T-helper 17 cell (primary cell): ENCODE measurements at regions not wholly inside any gene's neighbourhood (a gene's known extent, or its start where the extent isn't known, plus 50 kb on each side); places are given as distances from the start of the nearest gene placed in this dataset.

Experiments used
- ATAC-seq: fragments of 150-1000 bp; cut with Tn5 transposase; 2 replicates; pipeline ENCODE4 v1.10.0; 2021; ENCODE audit warnings: mild to moderate bottlenecking, moderate library complexity
- DNase-seq, 3 donors: peaks; one replicate each; pipeline versions ENCODE4 v3.0.0 to v3.0.0-alpha.2; 2020 to 2021
- H3K9me3 ChIP-seq: one replicate; pipeline ENCODE4 v1.7.0; 2013; ENCODE audit warnings: low read length, mild to moderate bottlenecking; ENCODE audit not compliant: control insufficient read depth, poor library complexity, severe bottlenecking
- H3K27ac Mint-ChIP-seq: one replicate; pipeline ENCODE4 v1.8.0; 2022; ENCODE audit warnings: mild to moderate bottlenecking, moderate library complexity, mixed read lengths
- H3K27me3 Mint-ChIP-seq: one replicate; pipeline ENCODE4 v1.8.0; 2022; ENCODE audit warnings: mixed read lengths
- H3K36me3 Mint-ChIP-seq: one replicate; pipeline ENCODE4 v1.8.0; 2022; ENCODE audit warnings: low read depth, mixed read lengths
- H3K4me1 Mint-ChIP-seq: one replicate; pipeline ENCODE4 v1.8.0; 2022; ENCODE audit warnings: mild to moderate bottlenecking, mixed read lengths
- H3K4me3 Mint-ChIP-seq: one replicate; pipeline ENCODE4 v1.8.0; 2022; ENCODE audit warnings: mild to moderate bottlenecking, moderate library complexity, mixed read lengths

DNA sequence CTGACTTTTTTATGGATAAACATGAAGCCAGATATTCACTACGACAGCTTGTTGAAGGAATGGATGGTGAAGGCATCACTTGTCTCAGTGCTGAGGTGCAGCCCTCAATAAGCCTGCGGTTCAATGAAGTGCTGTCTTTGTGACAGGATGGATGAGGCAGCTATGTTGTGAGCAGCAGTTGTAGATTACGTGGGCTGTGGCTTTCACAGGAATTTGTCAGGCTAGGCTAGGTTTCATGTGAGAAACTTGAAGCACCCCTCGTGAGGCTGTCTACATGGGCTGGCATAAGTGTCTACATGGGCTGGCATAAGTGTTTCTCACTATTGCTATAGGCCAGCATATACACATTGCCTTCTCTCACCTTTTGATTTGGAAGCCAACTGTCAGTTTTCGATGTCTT is 1050.0 kb downstream of the ADGRL3 start:
- ATAC-seq (no peak), DNase-seq (no peak)
- Mint-ChIP-seq H3K27me3 (no peaks in the 10 kb centered on the region), H3K36me3 (no peaks in the 10 kb centered on the region), H3K4me3 (no peak overlapping the region), H3K27ac (no peak overlapping the region), H3K4me1 (no peaks in the 10 kb centered on the region)
- H3K9me3 ChIP-seq: no peaks in the 10 kb centered on the region

DNA sequence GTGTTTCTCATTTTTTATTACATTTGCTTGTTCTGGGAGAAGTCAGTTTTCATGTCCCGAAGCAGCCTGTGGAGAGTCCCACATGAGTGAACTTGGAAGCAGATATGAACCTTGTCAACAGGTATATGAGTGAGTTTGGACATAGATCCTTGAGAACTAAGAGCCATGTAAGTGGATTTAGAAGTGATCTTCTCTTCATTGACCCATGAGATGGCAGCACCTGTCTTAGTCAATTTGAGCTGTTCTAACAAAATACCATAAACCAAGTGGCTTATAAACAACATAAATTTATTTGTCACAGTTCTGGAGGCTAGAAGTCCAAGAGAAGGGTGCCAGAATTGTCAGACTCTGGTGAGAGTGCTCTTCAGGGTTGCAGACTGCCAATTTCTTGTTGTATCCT is 1043.8 kb downstream of the ADGRL3 start:
- Mint-ChIP-seq H3K4me3 (no peak overlapping the region), H3K4me1 (no peaks in the 10 kb centered on the region), H3K27ac (no peak overlapping the region), H3K27me3 (no peaks in the 10 kb centered on the region), H3K36me3 (no peaks in the 10 kb centered on the region)
- H3K9me3 ChIP-seq: no peaks in the 10 kb centered on the region
- no peak for ATAC-seq
- DNase-seq: no peak

DNA sequence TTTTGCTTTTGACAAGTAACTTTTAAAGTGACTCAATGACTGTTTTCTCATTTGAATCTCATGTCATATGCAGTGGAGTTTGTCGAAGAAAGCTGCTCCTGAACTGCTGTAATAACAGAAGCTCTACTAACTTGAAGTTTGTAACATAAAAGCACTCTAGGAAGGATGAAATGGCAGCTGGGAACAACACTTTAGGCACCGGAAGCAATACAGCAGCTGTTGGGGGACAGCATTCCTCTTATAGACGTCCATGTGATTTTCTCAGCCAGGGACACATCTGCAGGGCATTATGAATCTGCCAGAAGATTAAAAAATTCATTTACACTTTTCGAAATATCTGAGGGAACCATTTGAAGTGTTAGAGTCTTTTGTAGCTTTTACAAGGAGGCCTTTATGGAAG is 1035.8 kb downstream of the ADGRL3 start:
- no peak for DNase-seq
- Mint-ChIP-seq H3K4me3 (no peak overlapping the region), H3K4me1 (no peaks in the 10 kb centered on the region), H3K27me3 (no peaks in the 10 kb centered on the region), H3K27ac (no peak overlapping the region), H3K36me3 (no peaks in the 10 kb centered on the region)
- no peak for ATAC-seq
- H3K9me3 ChIP-seq: no peaks in the 10 kb centered on the region

DNA sequence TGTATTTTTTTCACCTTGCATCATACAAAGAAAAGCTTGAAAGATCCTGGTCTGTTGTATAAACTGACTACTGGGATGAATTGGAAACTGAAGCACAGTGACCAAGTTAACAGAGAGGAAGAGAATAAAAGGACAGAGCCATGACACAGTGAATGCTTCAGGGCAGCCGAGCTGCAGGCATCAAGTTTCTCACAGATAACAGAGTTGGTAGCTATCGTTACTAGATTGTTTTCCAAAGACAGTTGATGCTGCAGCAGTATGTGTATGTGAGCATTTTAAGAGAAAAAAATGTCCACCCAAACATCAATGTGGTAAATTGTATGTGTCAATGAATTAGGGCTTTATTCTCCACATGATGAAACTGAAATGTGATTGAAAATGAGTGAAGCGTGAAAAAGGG is 1032.7 kb downstream of the ADGRL3 start:
- DNase-seq: no peak
- ATAC-seq: no peak
- no peaks in the 10 kb centered on the region for H3K4me1 Mint-ChIP-seq

DNA sequence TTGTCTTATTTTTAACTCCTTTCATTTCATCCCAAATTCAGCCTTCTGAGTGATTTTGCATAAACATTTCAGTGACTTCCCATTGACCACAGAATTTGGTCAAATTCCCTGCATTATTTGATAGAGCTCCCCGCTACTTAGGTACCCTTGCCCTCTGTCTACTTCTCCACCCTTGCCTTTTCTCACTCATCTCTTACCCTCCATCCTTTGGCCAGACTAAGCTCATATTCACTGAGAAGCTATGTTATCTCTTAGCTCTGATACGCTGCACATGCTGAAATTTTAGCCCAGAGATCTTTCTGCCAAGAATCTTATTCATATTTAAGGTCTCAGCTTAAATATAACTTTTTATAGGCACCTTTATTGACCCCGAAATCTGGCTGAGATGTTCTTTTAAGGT is 1031.9 kb downstream of the ADGRL3 start:
- no peak for DNase-seq
- Mint-ChIP-seq H3K4me1 (no peaks in the 10 kb centered on the region), H3K4me3 (no peak overlapping the region), H3K27me3 (no peaks in the 10 kb centered on the region), H3K27ac (no peak overlapping the region), H3K36me3 (no peaks in the 10 kb centered on the region)
- no peaks in the 10 kb centered on the region for H3K9me3 ChIP-seq
- no peak for ATAC-seq

More for the DNA sequence above, 1032.7 kb downstream of the ADGRL3 start:
- Mint-ChIP-seq H3K36me3 (no peaks in the 10 kb centered on the region), H3K27ac (no peak overlapping the region), H3K4me3 (no peak overlapping the region), H3K27me3 (no peaks in the 10 kb centered on the region)
- H3K9me3 ChIP-seq: no peaks in the 10 kb centered on the region

DNA sequence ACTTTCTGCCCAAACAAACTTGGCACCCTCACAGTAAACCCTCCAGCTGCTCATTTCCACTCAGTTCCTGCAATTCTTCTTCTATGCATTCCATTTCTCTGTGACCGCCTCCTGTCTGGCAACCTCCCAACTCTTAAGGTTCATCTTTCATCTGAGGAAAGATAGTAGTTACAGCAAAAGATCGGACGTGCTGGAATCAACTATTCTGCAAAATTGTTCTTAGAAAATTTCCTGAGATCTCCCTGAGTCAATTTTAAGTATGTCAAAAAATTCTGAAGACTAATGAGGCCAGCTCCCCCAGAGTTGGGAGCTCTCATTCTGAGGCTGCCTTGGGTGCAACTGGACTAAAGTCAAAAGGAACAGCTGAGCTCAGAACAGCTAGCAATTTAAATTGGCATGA is 1026.0 kb downstream of the ADGRL3 start:
- DNase-seq: no peak
- no peak overlapping the region for H3K4me3 Mint-ChIP-seq
- no peaks in the 10 kb centered on the region for H3K4me1 Mint-ChIP-seq
- H3K27ac Mint-ChIP-seq: no peak overlapping the region
- no peaks in the 10 kb centered on the region for H3K9me3 ChIP-seq
- H3K27me3 Mint-ChIP-seq: no peaks in the 10 kb centered on the region
- no peak for ATAC-seq
- no peaks in the 10 kb centered on the region for H3K36me3 Mint-ChIP-seq

DNA sequence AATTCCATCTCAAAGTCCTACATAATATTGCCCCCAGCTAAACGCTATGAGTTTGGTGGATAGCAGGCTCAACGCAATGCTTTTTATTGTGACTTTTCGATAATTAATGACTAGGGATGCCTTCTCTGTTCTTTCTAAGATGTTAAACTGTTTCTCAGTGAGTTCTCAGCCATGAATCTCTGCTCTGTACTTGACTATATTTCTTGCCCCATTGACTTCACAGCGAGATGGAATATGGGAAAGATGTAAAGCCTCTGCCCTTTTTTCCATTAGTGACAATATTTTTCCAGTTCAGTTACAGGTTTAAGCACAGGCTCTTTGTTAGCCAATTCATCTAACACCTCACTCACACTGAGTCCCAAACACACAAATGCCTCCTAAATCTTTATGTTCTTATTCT is 1022.0 kb downstream of the ADGRL3 start:
- DNase-seq: no peak
- H3K4me3 Mint-ChIP-seq: no peak overlapping the region
- H3K27me3 Mint-ChIP-seq: no peaks in the 10 kb centered on the region
- no peaks in the 10 kb centered on the region for H3K36me3 Mint-ChIP-seq
- H3K4me1 Mint-ChIP-seq: no peaks in the 10 kb centered on the region
- no peak overlapping the region for H3K27ac Mint-ChIP-seq
- H3K9me3 ChIP-seq: no peaks in the 10 kb centered on the region
- no peak for ATAC-seq

DNA sequence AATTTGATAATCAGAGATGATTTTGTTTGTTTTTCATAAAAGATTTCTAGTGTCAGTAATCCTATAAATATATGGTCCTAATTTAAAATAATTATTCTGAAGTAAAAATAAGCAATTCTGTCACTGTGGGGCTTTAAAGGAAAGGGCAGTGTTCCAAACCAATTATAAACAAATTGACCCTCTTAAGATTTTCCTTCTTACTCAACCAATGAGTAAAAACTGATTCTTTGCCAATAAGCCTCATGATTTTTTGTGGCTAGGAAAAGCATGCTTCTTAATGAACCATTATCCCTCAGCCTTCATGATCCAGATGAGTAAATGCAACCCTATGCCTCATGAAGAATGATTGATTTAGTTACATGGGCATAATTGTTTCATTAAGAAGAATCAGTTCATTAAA is 1010.4 kb downstream of the ADGRL3 start:
- Mint-ChIP-seq H3K4me3 (no peak overlapping the region), H3K27me3 (no peaks in the 10 kb centered on the region), H3K36me3 (no peaks in the 10 kb centered on the region), H3K4me1 (no peaks in the 10 kb centered on the region), H3K27ac (no peak overlapping the region)
- no peaks in the 10 kb centered on the region for H3K9me3 ChIP-seq
- ATAC-seq (no peak), DNase-seq (no peak)

DNA sequence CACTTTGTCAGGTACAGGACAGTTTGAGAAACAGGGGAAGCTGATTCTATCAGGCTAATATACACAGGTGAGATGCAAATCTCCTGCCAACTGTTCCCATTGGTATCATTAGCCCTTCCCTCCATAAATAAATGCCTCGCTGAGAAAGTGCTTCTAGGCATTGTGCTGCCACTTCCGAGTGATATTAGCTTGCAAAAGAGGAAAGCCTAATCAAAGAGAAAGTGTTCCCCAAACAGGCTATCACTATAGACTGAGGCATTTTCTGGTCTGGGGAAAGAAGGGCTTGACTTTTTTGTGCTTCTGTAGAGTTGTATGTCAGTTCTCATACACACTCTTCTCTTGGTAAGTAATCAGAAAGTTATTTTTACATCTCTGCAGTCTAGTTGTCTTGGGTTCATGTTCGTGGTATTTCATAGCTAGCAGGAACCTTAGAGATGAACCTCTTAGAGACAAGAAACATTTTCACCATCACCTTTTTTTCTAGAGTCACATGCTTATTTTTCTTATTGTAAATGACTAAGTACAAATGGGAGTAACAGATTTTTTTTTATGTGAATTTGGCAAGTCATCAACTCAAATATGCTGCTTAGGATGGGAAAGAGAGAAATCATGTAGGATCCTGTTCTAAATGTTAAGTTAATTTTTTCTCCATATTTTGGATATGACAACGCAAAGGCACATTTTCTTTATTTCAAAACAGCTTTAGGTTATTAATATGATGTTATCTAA is 1009.8 kb downstream of the ADGRL3 start:
- Mint-ChIP-seq H3K4me3 (no peak overlapping the region), H3K27me3 (no peaks in the 10 kb centered on the region), H3K27ac (no peak overlapping the region), H3K36me3 (no peaks in the 10 kb centered on the region), H3K4me1 (no peaks in the 10 kb centered on the region)
- DNase-seq (no peak), ATAC-seq (no peak)
- H3K9me3 ChIP-seq: no peaks in the 10 kb centered on the region

DNA sequence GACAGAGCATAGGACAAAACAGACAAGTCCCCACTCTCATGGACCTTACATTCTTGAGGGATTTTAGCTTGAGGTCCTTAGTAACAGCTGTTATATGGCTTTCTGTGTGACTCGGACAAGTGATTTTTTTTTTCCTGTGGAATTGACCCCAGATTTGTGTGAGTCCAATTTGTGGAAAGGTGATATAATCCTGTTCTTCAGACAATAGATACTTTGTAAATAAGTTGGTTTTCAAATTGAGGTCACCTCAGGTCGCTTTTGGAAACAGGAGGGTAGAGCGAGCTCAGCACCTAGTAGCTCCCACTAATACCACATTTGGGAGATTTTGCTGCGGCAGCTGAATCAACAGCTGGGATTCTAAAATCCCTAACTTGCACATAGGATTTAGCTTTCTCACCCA is 1008.8 kb downstream of the ADGRL3 start:
- Mint-ChIP-seq H3K27ac (no peak overlapping the region), H3K4me1 (no peaks in the 10 kb centered on the region)
- no peak for ATAC-seq

DNA sequence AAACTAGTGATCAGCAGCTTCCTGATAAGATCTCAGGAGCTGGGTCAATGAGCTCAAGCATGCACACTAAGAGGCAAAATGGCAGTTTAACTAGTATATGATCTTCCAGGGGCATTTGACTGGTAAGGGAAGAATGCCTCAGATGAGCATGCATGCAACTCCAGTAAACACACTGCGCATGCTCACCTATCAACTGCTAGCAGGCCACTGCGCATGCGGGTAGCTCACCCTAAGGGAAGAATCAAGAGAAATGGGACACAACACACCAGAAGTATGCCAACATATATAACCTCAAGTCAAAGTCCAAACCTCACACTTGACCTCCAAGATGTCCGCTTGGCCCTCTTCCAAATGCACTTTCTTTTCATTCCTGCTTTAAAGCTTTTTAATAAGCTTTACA is 1004.0 kb downstream of the ADGRL3 start:
- no peak for DNase-seq
- Mint-ChIP-seq H3K36me3 (no peaks in the 10 kb centered on the region), H3K4me3 (no peak overlapping the region), H3K27me3 (no peaks in the 10 kb centered on the region), H3K27ac (no peak overlapping the region), H3K4me1 (no peaks in the 10 kb centered on the region)
- no peak for ATAC-seq
- H3K9me3 ChIP-seq: no peaks in the 10 kb centered on the region

More for the DNA sequence above, 1008.8 kb downstream of the ADGRL3 start:
- Mint-ChIP-seq H3K36me3 (no peaks in the 10 kb centered on the region), H3K4me3 (no peak overlapping the region), H3K27me3 (no peaks in the 10 kb centered on the region)
- no peaks in the 10 kb centered on the region for H3K9me3 ChIP-seq
- no peak for DNase-seq

DNA sequence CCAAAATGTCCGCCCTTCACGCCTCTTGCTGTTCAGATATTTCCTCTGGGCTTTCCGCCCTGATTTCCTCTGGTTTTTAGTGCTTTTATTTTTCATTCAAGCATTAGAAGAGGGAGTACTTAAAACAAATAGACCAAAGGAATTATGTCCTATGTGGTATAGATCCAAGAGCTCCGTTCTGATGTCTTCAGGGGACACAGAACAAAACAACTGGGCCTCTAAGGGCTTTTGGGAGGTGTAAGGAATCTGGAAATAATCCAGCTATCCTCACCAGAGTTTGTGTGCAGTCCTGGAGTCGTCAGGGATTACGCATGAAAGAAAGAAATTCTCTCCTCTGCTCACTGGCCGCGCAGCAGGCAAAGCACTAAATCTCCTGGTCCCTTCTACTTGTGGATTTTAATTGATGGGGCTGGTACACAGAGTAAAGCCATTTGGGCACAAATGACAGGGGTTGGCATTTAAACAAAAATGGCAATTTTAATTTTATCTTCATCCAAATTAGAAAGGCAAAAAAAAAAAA is 999.2 kb downstream of the ADGRL3 start:
- Mint-ChIP-seq H3K27me3 (no peaks in the 10 kb centered on the region), H3K36me3 (no peaks in the 10 kb centered on the region), H3K4me3 (no peak overlapping the region), H3K4me1 (no peaks in the 10 kb centered on the region), H3K27ac (no peak overlapping the region)
- DNase-seq: no peak
- ATAC-seq: no peak
- no peaks in the 10 kb centered on the region for H3K9me3 ChIP-seq

DNA sequence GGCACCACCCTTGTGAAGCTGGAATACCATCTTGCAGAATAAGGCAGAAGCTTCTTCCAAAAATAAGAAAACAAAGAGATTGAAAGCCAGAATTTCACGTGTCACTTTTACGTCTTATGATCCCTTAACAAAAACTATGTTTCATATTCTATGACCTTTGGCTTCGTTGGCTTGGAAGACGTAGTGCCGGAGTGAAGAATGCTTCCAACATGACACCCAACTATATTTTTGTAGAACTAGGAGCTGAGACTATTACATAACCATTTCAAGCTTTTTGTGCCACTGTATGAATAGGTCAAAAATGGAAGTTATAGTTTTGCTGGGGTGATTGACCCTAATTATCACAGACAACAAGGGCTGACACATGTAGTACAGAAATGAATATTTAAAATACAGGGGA is 996.2 kb downstream of the ADGRL3 start:
- H3K9me3 ChIP-seq: no peaks in the 10 kb centered on the region
- H3K36me3 Mint-ChIP-seq: no peaks in the 10 kb centered on the region
- no peaks in the 10 kb centered on the region for H3K27me3 Mint-ChIP-seq
- DNase-seq: no peak
- no peak overlapping the region for H3K27ac Mint-ChIP-seq
- H3K4me3 Mint-ChIP-seq: no peak overlapping the region
- no peak for ATAC-seq
- H3K4me1 Mint-ChIP-seq: no peaks in the 10 kb centered on the region

DNA sequence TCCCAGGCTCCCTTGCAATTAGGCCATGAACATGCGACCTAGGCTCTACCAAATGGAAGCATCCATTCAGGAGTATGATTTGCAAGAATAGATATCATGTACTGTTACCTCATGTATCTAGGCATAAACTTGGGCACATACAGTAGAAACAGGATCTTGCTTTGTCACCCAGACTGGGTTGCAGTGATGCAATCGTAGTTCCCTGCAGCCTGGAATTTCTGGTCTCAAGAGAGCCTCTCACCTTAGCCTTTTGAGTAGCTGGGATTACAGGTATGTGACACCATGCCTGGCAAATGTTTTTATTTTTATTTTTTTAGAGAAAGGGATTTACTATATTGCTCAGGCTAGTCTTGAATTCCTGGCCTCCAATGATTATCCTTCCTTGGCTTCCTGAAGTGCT is 994.2 kb downstream of the ADGRL3 start:
- Mint-ChIP-seq H3K27ac (no peak overlapping the region), H3K36me3 (no peaks in the 10 kb centered on the region), H3K4me1 (no peaks in the 10 kb centered on the region), H3K27me3 (no peaks in the 10 kb centered on the region), H3K4me3 (no peak overlapping the region)
- no peaks in the 10 kb centered on the region for H3K9me3 ChIP-seq
- ATAC-seq (no peak), DNase-seq (no peak)
